ENCODE measurements at regions not wholly inside any gene's neighbourhood (a gene's known extent, or its start where the extent isn't known, plus 50 kb on each side); places are given as distances from the start of the nearest gene placed in this dataset.
"Not testable (repeated sequence)": the region's sequence is repeated elsewhere in the genome, so short reads cannot be mapped to it uniquely, and the experiment has no call there.

DNA sequence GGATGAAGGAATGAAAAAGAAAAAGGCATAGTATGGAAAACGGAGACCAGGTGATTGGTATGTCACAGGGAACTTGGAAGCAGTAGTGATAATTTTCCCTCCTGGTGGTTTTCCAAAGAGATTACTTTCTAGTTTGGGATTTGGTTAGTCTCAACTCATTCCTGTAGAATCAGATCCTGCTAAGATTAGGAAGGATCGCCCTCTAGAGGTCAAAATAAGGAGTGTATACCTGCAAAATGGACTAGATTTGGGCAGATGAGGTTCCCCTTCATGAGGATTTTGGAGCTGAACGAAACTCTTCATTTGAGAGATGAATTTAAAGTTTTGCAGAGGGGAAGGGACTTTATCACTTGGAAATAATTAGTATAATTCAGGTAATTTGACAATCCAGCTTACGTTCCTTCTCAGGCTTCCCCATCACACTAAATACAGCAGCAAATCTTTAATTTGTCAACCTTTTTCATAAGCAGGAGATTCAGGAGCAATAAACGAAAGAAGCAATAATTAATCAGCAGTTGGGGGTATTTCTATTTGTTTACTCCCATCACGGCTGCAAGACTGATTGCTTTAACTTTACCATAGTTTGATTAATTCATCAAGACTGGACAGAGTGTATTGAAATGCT is 65.2 kb downstream of the CCDC195 start:
- H3K27me3 ChIP-seq: no peaks in the 10 kb centered on the region
- DNase-seq (no peak), ATAC-seq (ENCODE audit: low FRiP score in 2 of 2) (peak in 1 of 2 donors; percentile 83)
- no peak for TF ChIP-seq POLR2A (IDR thresholded peaks at IDR 0.05)
- TF ChIP-seq, protein P1, sequence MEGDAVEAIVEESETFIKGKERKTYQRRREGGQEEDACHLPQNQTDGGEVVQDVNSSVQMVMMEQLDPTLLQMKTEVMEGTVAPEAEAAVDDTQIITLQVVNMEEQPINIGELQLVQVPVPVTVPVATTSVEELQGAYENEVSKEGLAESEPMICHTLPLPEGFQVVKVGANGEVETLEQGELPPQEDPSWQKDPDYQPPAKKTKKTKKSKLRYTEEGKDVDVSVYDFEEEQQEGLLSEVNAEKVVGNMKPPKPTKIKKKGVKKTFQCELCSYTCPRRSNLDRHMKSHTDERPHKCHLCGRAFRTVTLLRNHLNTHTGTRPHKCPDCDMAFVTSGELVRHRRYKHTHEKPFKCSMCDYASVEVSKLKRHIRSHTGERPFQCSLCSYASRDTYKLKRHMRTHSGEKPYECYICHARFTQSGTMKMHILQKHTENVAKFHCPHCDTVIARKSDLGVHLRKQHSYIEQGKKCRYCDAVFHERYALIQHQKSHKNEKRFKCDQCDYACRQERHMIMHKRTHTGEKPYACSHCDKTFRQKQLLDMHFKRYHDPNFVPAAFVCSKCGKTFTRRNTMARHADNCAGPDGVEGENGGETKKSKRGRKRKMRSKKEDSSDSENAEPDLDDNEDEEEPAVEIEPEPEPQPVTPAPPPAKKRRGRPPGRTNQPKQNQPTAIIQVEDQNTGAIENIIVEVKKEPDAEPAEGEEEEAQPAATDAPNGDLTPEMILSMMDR (IDR thresholded peaks at IDR 0.05): peak; percentile 70 to 78 (median 74)
- no peak for TF ChIP-seq EP300 (IDR thresholded peaks at IDR 0.05)
- TF ChIP-seq POLR2AphosphoS5 (IDR thresholded peaks at IDR 0.05): no peak
- no peaks in the 10 kb centered on the region for H3K4me1 ChIP-seq
- no peaks in the 10 kb centered on the region for H3K9me3 ChIP-seq
- H3K4me3 ChIP-seq: no peak overlapping the region
- no peak overlapping the region for H3K27ac ChIP-seq
- no peaks in the 10 kb centered on the region for H3K36me3 ChIP-seq
- 19 to 21% methylated on average over 6 of the region's 6 CpGs for WGBS, 2 donors

DNA sequence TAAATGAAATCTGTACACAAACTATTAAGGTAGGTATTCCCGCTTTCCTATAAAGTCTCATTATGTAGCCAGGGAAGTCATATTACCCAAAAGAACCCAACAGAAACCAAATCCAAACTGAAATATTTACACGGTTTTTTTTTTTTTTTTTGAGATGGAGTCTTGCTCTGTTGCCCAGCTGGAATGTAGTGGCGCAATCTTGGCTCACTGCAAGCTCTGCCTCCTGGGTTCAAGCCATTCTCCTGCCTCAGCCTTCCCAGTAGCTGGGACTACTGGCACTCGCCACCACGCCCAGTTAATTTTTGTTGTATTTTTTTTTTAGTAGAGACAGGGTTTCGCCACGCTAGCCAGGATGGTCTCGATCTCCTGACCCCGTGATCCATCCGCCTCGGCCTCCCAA is 62.5 kb upstream of the CUL3 start:
- H3K27me3 ChIP-seq; H3K27ac ChIP-seq; H3K36me3 ChIP-seq; H3K9me3 ChIP-seq; H3K4me1 ChIP-seq; DNase-seq; H3K4me3 ChIP-seq; ATAC-seq (ENCODE audit: low FRiP score in 2 of 2): not testable (repeated sequence)
- 90 to 92% methylated on average over 11 of the region's 11 CpGs for WGBS, 2 donors

DNA sequence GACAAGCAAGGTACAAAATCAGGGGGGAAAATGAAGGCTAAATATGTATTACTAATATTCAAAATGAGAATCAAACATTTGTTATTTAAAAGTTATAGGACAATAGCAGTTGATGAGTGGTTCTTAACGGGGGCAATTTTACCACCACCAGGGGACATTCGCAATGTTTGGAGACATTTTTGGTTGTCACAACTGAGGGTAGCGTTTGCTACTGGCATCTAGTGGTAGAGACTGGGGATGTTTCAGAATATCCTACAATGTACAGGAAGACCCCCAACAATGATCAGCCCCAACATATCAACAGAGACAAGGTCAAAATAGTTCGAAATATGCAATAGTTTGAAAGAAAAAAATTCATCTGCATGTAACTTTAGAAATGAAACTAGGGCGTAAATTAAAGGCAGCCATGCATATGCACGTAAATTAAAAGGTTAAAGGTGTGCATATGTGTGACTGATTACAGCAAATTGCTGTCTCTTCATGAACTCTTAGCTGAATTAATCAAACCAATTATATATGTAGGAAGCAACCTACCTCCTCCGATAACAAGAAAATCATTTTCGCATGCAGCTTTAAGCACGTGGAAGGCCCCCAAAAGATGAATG is 61.2 kb upstream of the CUL3 start:
- ATAC-seq (ENCODE audit: low FRiP score in 2 of 2) (no peak), DNase-seq (no peak)
- no peaks in the 10 kb centered on the region for H3K4me1 ChIP-seq
- no peak overlapping the region for H3K27ac ChIP-seq
- no peaks in the 10 kb centered on the region for H3K36me3 ChIP-seq
- H3K4me3 ChIP-seq: no peak overlapping the region
- TF ChIP-seq, protein P1 (IDR thresholded peaks at IDR 0.05): peak in 4 of 6 experiments; percentile 31 to 46 (median 41)
- no peak for TF ChIP-seq POLR2A (IDR thresholded peaks at IDR 0.05)
- no peaks in the 10 kb centered on the region for H3K9me3 ChIP-seq
- no peaks in the 10 kb centered on the region for H3K27me3 ChIP-seq
- 47 to 52% methylated on average over 9 of the region's 9 CpGs for WGBS, 2 donors

DNA sequence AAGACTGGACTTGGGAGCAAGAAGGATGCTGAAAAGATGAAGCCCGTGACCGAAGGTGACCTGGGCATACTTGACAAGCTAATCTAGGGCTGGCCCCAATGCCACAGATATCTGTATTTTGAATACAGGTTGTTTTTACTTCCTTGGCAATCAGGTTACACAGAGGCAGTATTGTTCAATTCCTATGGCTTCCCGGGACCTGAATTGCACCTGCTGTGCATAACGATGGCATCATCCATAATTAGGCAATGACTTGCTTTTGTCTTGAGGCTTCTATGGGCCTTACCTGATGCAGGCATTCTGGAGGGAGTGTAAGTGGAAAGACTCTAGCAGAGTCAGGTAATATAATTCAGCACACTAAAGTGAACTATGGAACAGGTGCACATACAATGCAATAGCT is 60.6 kb upstream of the CUL3 start:
- Histone ChIP-seq H3K36me3 (no peaks in the 10 kb centered on the region), H3K27me3 (no peaks in the 10 kb centered on the region), H3K4me1 (no peaks in the 10 kb centered on the region), H3K4me3 (no peak overlapping the region), H3K27ac (no peak overlapping the region), H3K9me3 (no peaks in the 10 kb centered on the region)
- ATAC-seq (ENCODE audit: low FRiP score in 2 of 2) (no peak), DNase-seq (no peak)
- no peak for TF ChIP-seq POLR2A (IDR thresholded peaks at IDR 0.05)
- TF ChIP-seq, protein P1 (IDR thresholded peaks at IDR 0.05): no peak
- no peak for TF ChIP-seq EP300 (IDR thresholded peaks at IDR 0.05)
- no peak for TF ChIP-seq POLR2AphosphoS5 (IDR thresholded peaks at IDR 0.05)
- WGBS, 2 donors: 74 to 76% methylated on average over 4 of the region's 4 CpGs

DNA sequence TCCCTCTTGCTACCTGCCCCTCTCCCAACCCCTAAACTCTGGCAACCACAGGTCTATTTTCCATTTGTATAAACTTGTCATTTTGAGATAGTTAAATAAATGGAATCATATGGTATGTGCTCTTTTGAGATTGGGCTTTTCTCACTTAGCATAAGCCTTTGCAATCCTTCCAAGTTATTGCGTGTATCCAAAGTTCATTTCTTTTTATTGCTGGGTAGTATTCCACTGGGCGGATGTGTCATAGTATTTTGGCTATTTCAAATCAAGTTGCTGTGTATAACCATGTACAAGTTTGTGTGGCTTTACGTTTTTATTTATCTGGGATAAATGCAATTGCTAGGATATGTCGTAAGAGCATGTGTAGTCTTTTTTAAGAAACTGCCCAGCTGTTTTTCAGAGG is 55.5 kb upstream of the CUL3 start:
- ATAC-seq (ENCODE audit: low FRiP score in 2 of 2) (no peak), DNase-seq (no peak)
- H3K27me3 ChIP-seq: no peaks in the 10 kb centered on the region
- no peaks in the 10 kb centered on the region for H3K36me3 ChIP-seq
- H3K4me1 ChIP-seq: no peaks in the 10 kb centered on the region
- H3K4me3 ChIP-seq: no peak overlapping the region
- no peak overlapping the region for H3K27ac ChIP-seq
- no peaks in the 10 kb centered on the region for H3K9me3 ChIP-seq
- TF ChIP-seq, protein P1 (IDR thresholded peaks at IDR 0.05): no peak
- no peak for TF ChIP-seq POLR2A (IDR thresholded peaks at IDR 0.05)
- no peak for TF ChIP-seq EP300 (IDR thresholded peaks at IDR 0.05)
- TF ChIP-seq POLR2AphosphoS5 (IDR thresholded peaks at IDR 0.05): no peak
- 85 to 87% methylated on average over 4 of the region's 4 CpGs for WGBS, 2 donors
